ENCODE measurements at regions not wholly inside any gene's neighbourhood (a gene's known extent, or its start where the extent isn't known, plus 50 kb on each side); places are given as distances from the start of the nearest gene placed in this dataset.

GRCh38 chr5:8196061-8196460, 327.1 kb downstream of the MTRR start:
- Histone ChIP-seq H3K27me3 (replicated peaks; ENCODE audit: control insufficient read depth, insufficient read depth, low read length) (no peaks in the 10 kb centered on the region), H3K4me3 (replicated peaks; ENCODE audit: low read depth, low read length) (no peak overlapping the region), H3K36me3 (ENCODE audit: control insufficient read depth, insufficient read depth, low read length) (no peaks in the 10 kb centered on the region)
- DNase-seq (ENCODE audit: extremely low read depth, insufficient read length): no peak
- no peak for TF ChIP-seq CTCF (IDR thresholded peaks at IDR 0.05; ENCODE audit: insufficient read depth, low read length, poor library complexity, severe bottlenecking)

DNA sequence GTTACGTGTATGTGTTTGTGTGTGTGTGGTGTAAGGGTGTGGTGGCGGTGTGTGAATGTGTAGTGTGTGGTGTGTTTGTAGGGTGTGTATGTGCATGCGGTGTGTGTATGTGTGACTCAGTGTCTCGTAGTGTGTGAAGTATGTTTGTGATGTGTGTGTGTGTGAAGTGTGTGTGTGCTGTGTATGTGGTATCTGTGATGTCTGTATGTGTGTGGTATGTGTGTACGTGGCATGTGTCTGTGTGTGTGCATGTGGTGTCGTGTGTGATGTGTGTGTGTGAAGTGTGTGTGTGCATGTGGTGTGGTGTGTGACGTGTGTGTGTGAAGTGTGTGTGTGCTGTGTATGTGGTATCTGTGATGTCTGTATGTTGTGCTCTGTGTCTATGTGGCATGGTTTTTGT, 339.4 kb downstream of the MTRR start:
- TF ChIP-seq CTCF (IDR thresholded peaks at IDR 0.05; ENCODE audit: insufficient read depth, low read length, poor library complexity, severe bottlenecking): no peak
- no peak for DNase-seq (ENCODE audit: extremely low read depth, insufficient read length)
- Histone ChIP-seq H3K27me3 (replicated peaks; ENCODE audit: control insufficient read depth, insufficient read depth, low read length) (no peaks in the 10 kb centered on the region), H3K36me3 (ENCODE audit: control insufficient read depth, insufficient read depth, low read length) (no peaks in the 10 kb centered on the region), H3K4me3 (replicated peaks; ENCODE audit: low read depth, low read length) (no peak overlapping the region)

DNA sequence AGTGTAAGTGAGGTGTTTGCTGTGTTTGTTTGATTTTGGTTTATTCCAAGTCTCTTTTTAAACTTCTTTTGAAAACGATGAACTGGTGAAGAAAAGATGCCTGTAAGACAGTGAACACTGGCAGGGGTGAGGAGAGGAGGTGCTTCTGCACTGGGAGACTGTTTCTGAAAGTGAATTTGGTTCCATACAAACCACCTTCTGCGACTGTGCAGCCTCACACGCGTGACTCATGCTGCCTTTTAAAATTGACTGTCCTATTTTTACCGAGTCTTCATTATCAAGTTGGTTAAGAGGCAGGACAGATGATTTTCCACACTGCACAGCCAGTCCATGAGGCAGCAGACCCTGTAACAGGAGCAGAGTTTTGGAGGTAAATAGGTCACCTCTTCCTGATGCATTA, 340.6 kb downstream of the MTRR start:
- Histone ChIP-seq H3K4me3 (replicated peaks; ENCODE audit: low read depth, low read length) (no peak overlapping the region), H3K27me3 (replicated peaks; ENCODE audit: control insufficient read depth, insufficient read depth, low read length) (no peaks in the 10 kb centered on the region), H3K36me3 (ENCODE audit: control insufficient read depth, insufficient read depth, low read length) (no peaks in the 10 kb centered on the region)
- DNase-seq (ENCODE audit: extremely low read depth, insufficient read length): no peak
- no peak for TF ChIP-seq CTCF (IDR thresholded peaks at IDR 0.05; ENCODE audit: insufficient read depth, low read length, poor library complexity, severe bottlenecking)

- no peak for TF ChIP-seq CTCF (IDR thresholded peaks at IDR 0.05; ENCODE audit: insufficient read depth, low read length, poor library complexity, severe bottlenecking)
- Histone ChIP-seq H3K4me3 (replicated peaks; ENCODE audit: low read depth, low read length) (no peak overlapping the region), H3K27me3 (replicated peaks; ENCODE audit: control insufficient read depth, insufficient read depth, low read length) (no peaks in the 10 kb centered on the region), H3K36me3 (ENCODE audit: control insufficient read depth, insufficient read depth, low read length) (no peaks in the 10 kb centered on the region)
- DNase-seq (ENCODE audit: extremely low read depth, insufficient read length): no peak
Observed at GRCh38 chr5:8213701-8214240, 344.8 kb downstream of the MTRR start.

- no peak for DNase-seq (ENCODE audit: extremely low read depth, insufficient read length)
- no peaks in the 10 kb centered on the region for H3K36me3 ChIP-seq (ENCODE audit: control insufficient read depth, insufficient read depth, low read length)
- no peaks in the 10 kb centered on the region for H3K27me3 ChIP-seq (replicated peaks; ENCODE audit: control insufficient read depth, insufficient read depth, low read length)
- no peak for TF ChIP-seq CTCF (IDR thresholded peaks at IDR 0.05; ENCODE audit: insufficient read depth, low read length, poor library complexity, severe bottlenecking)
- H3K4me3 ChIP-seq (replicated peaks; ENCODE audit: low read depth, low read length): no peak overlapping the region
Observed at GRCh38 chr5:8216921-8217320, 348.0 kb downstream of the MTRR start.

DNA sequence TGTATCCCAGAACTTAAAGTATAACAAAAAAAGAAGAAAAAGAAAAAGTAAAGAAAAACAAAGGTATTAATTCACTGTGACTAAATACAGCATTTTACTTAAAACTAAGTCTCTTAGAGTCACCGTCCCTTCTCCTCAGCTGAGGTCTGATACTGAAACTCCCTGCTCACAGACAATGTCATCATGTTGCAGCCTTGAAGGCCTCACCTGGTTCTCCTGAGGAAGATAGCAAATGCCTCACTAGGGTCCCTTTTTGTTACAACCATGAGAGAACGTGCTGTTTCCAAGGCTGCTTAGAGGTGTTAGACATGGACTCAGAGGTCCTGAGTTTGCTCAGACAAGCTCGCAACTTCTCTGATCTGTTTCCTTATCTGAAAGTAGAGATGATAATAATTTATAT, 357.2 kb downstream of the MTRR start:
- H3K4me3 ChIP-seq (replicated peaks; ENCODE audit: low read depth, low read length): no peak overlapping the region
- no peak for DNase-seq (ENCODE audit: extremely low read depth, insufficient read length)
- no peak for TF ChIP-seq CTCF (IDR thresholded peaks at IDR 0.05; ENCODE audit: insufficient read depth, low read length, poor library complexity, severe bottlenecking)
- no peaks in the 10 kb centered on the region for H3K36me3 ChIP-seq (ENCODE audit: control insufficient read depth, insufficient read depth, low read length)
- no peaks in the 10 kb centered on the region for H3K27me3 ChIP-seq (replicated peaks; ENCODE audit: control insufficient read depth, insufficient read depth, low read length)

All from GM06990 (cell line).